DMS79 treated with DMSO at 0.1 percent for 48 hours (cell line): ENCODE measurements at regions not wholly inside any gene's neighbourhood (a gene's known extent, or its start where the extent isn't known, plus 50 kb on each side); places are given as distances from the start of the nearest gene placed in this dataset.

ENCODE experiments used
- DNase-seq: peaks from one replicate; lab custom pipeline; 2025; lab: John Stamatoyannopoulos, UW

DNA sequence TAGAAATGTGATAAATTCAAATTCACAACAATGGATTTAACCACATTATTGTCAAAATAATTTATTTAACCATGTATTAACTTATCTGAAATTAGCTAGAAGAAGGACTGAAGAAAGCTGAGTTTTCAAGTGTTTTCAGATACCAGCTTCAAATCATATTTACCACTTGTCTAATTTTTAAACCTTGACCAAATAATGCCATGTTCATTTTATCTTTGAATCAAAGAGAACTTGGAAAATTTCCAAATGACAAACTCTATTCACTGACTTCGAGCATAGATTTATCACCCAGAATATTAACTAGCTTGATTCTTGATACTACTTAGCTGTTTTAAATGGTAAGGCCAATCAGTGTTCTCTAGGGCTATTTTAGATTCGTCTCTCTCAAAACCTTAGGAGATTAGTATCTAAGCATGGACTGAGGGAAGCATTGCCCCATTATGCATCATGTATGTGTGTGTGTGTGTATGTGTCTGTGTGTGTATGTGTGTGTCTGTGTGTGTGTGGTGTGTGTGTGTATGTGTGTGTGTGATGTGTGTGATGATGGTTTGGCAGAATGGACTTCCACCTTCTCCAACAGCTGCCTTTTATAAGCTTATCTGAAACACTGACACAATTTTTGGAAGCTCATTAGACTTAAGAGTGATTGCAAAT, 667.5 kb upstream of the FANCL start:
- DNase-seq: peak; percentile 52

DNA sequence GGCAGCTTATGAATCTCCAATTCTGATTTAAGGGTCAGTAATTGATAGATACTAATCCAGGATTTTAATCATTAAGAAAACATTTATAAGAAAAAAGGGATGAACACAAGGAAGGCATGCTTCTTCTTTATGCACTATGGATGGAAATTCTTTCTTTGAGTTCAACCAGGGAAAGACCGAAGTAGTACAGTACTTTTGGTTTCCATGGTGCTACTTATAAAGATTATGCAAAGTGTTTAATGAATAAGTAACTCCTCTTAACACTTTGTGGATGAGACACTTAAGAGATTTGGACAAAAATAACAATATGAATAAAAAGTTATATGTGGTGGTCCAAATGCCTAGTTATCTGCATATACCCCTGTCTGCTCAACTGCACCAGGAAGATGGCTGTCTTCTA, 666.5 kb upstream of the FANCL start:
- no peak for DNase-seq

DNA sequence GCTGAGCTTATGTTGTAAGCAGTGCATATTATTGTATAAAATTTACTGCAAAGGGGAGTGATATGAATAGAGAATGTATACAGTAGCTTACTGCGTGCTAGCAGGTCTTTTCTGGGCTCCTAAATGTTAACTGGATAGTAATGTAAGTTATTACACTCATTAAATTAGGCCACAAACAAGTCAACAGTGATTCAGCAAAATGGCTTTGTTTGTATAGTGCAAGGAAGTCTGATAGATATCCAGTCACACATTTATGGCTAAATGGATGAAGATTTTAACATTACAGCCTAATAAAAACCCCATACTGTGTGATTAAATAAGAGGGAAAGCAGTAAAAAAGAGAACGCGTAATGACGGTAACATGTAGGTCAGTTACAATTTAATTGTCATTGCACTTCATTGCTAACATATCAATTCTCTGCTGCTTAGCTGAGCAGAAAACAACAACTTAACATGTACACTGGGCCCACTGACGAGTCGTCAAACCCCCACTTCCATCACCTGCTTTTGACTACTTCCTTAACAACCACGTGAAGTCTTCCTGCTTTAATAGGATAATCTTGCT, 665.0 kb upstream of the FANCL start:
- peak; percentile 38 for DNase-seq

DNA sequence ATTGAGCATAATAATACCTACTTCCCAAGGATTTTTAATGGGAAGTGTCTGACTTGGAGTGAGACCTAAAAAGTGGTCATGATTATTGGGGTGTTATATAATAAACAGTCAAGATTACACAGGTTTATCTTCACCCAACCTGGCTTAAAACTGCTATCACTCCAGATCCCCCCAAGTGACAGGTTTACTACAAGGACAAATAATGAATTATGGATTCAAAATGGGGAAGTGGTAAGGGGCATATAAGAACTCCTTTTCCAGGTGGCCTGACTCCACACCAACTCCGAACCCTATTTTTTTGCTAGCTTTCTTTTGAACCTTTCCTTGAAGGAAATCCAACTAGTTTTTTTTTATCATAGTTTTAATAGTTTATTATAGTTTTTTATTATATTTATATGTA, 663.0 kb upstream of the FANCL start:
- no peak for DNase-seq

GRCh38 chr2:58903427-58903826, 662.3 kb upstream of the FANCL start:
- no peak for DNase-seq

DNA sequence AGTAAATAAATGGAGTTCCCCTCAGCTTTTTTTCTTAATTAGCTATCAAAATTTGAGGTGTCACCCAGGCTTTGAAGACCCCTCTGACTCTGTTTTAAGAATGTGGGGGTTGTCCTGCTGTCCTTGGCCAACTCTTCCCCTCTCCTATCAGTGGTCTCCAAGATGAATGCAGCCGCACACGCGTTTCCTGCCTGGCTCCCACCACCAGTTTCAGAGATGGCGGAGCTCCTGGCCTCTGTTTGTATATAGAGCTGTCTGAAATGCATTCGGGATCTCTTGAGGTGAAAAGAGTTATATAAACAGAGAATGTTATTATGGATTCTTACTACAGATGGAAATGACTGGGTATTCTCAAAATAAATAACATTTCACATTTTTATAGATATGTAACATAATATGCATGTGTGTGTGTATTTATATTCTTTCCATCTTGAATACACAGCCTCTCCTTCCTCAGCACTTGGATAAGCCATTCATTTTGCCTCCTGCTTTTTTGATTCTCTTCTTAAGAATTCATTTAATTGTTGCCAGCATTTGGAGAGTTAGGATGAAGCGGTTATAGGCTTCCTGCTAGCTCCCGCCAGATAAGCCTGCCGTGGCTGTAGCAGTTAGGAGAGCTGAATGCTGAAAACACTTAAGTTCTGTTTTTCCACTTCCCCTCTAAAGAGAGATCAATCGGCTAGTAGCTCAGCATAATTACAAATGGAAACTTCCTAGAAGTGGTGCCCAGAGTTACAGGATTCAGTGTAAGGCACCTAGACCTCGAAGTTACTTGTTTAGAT, 659.3 kb upstream of the FANCL start:
- DNase-seq: no peak

DNA sequence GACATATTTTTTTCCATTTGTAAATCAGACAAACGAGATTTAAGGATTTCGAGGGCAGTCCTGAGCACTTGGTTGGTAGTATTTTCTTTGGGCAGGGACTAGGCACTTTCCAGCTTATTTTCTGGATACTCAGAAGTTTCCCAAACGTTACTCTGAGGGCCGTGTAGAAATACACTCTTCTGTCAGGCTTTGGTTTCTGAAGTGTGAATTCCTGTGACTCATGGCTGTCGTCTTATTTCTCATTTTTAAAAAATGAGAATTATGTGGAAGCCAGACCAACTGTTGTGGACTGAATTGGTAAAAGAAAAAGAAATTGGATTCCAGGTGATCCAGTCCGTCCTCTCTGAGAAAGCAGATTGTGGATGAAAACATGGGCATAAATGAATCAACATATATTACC, 658.6 kb upstream of the FANCL start:
- DNase-seq: no peak

DNA sequence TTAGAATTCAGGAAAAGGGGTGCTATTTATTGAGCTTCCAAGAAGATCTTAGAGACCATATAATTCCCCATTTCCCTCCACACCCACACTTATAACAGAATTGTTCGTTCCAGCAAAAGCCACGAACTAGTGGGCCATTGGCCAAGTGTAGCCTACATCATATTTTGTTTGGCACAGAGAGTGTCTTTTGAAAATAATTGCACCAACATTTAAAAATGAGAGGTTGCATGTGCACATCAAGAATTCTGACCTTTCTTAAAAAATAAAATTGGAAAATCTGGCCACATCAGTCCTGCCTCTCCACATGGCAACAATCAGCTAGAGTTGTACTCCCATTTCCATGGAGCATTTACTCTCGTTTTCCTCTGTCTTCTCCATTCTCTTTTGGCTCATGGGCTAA, 655.5 kb upstream of the FANCL start:
- DNase-seq: peak; percentile 25

DNA sequence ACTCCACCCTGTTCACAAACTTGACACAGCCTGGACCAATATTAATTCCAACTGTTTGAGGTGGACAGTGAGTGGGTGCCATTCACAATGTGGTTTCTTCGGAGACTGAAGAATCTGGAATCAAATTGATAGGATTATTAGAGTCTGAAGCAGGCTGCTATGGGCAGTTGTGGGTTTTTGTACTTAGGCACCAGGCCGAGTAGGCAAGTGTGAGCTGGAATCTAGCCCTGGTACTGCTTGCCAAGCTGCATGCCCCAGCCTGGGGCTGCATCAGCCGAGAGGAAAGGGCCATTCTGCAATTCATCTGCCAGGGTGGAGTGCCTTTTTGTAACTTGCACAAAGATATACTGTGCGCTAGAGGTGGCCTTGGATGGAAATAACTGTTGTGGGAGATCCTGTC, 654.7 kb upstream of the FANCL start:
- DNase-seq: no peak

- DNase-seq: no peak
Observed at GRCh38 chr2:58893656-58894351, 652.7 kb upstream of the FANCL start.

DNA sequence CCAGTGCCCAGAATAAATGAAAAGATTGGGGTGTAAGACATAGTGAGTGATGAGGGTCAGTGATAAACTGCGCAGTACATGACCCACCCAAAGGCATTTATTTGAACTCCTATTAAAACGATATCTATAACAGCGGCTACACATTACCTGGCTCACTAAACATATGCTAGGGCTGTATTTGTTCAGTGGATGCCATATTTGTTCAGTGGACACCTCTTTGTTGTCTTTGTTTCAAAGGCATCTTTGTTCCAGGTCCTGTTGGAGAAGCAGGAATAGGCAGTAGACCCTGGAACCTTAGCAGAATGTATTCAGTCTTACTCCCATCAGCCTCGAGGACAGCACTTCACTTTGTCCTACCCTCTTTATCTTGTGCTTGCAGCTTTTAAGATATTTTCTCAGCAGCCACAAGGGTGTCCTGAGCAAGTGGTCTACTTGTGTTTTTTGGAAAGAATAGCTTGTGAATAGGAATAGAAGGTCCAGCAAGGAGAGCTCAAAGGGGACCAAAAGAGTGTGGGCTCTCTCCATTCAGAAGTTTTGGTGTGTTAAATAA, 650.8 kb upstream of the FANCL start:
- DNase-seq: no peak

GRCh38 chr2:58890865-58891525, 649.9 kb upstream of the FANCL start:
- no peak for DNase-seq

DNA sequence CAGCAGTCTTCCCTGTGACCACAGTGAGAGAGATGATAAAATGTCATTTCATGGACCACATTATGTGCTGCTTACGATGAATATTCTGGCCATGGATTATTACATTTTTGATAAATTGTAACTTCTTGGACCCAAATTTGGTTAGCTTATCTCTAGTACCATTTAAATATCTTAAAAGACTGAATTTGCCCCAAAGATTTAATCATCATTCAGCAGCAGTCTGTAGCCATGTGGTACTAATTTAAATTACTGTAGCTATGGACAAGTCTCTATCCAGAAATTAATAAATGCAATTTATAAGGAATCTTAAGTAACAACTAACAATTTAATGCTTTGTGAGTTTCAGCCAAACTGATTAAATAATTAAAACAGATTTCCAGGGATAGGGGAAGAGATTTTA, 644.9 kb upstream of the FANCL start:
- DNase-seq: no peak

GRCh38 chr2:58879834-58880233, 638.7 kb upstream of the FANCL start:
- DNase-seq: no peak

GRCh38 chr2:58878778-58879177, 637.7 kb upstream of the FANCL start:
- DNase-seq: no peak

GRCh38 chr2:58876126-58876525, 635.0 kb upstream of the FANCL start:
- DNase-seq: no peak

DNA sequence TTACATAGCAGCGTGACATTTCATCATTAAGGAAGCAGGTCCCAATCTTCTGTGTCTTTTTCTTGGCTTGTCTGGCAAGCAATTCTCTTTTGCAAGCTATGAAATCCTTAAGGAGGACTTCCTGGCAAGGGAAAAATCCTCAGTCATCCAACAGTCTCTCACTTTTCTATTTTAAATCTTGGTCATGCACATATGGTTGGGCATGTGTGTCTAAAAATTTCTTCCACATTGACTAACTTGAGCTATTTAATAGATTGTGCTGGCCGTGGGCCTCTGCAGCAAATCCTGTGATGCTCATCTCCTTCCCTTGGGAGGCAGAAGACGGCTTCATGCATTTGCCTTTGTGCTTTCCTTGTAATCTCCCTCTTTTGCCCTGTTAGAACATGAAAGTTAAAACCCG, 634.3 kb upstream of the FANCL start:
- DNase-seq: no peak

DNA sequence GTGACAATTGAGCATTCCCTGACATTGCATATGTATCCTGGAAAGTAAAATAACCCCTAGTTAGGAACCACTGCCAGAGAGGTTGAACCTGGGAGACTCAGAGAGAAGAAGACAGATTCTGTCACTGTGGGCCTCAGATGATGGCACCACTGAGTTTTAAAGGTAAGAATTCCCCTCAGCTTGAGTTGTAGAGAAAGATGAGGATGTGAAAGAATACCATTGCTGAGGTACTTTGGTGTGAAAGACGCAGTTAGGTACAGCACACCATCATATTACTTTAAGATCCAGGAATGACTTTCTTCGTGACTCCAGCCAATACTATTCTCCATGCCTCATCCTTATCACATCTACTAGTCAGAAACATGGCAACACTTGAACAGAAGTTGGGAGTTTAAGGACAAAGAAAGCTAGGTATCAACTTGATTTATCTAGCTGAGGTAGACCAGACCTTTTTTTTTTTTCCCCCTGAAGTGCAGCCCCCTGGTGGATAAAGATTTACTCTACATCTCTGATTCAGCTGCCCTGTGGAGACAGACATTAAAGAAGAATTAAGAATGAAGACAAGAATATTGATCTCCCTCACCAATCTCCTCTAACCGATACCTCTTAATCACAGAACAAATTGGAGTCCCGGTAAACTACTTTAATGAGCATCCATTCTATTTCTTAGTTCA, 630.5 kb upstream of the FANCL start:
- DNase-seq: no peak

- no peak for DNase-seq
Observed at GRCh38 chr2:58870704-58871103, 629.6 kb upstream of the FANCL start.

DNA sequence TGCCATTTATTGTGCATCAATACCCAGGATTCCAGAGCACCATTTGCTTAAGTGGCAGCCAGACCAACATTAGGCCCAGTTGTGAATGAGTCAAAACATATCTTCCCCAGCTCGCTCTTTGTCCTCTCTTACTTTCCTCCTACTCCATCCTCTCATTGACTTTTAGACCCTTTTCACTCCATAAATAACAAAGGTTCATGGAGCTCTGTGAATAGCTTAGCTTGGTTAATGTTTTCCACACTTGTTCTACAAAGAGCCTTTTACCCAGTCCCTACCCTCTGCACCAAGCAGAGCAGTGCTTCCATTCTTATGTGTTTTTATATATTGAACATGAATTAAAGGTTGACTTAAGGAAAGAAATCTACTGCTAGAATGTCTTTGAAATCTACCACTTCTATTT, 625.8 kb upstream of the FANCL start:
- no peak for DNase-seq

- no peak for DNase-seq
Observed at GRCh38 chr2:58866527-58866926, 625.4 kb upstream of the FANCL start.

- no peak for DNase-seq
Observed at GRCh38 chr2:58866040-58866439, 624.9 kb upstream of the FANCL start.
